ENCODE measurements at regions not wholly inside any gene's neighbourhood (a gene's known extent, or its start where the extent isn't known, plus 50 kb on each side); places are given as distances from the start of the nearest gene placed in this dataset.

- CTCF ChIA-PET: no interaction called here
- no TSS peak for BruUV-seq (replicated peaks)
- H3K9me2 ChIP-seq (replicated peaks; ENCODE audit: low read length): no peaks in the 10 kb centered on the region
- ATAC-seq: no peak
- POLR2A ChIA-PET (ENCODE audit: unreplicated experiment): no interaction called here
- H3K4me2 ChIP-seq (ENCODE audit: low read length): no peak overlapping the region
- no peak for TF ChIP-seq EZH2phosphoT487 (IDR thresholded peaks at IDR 0.05; ENCODE audit: borderline replicate concordance, low read length)
- TF ChIP-seq EZH2 (IDR thresholded peaks at IDR 0.05; ENCODE audit: low read length, unreplicated experiment): no peak
- no peak for TF ChIP-seq CTCF (conservative IDR thresholded peaks at IDR 0.05; ENCODE audit: low read depth, low read length)
- H3F3A ChIP-seq (ENCODE audit: low read length, unreplicated experiment): no peaks in the 10 kb centered on the region
- no peak overlapping the region for H3K9ac ChIP-seq (ENCODE audit: low read length)
- H3K27ac ChIP-seq (ENCODE audit: low read length): no peak overlapping the region
- intact Hi-C loops (cut with micrococcal nuclease): no loop called here
- H2AFZ ChIP-seq (ENCODE audit: low read length): no peak overlapping the region
- H3K9me3 ChIP-seq (ENCODE audit: low read length): peaks cover 8% of the 10 kb centered on the region
- DNase-seq: no peak
- no peaks in the 10 kb centered on the region for H4K20me1 ChIP-seq (ENCODE audit: low read length)
- no peaks in the 10 kb centered on the region for H3K36me3 ChIP-seq (ENCODE audit: low read depth, low read length)
- no peak overlapping the region for H3K4me3 ChIP-seq (ENCODE audit: low read length)
- no peaks in the 10 kb centered on the region for H3K27me3 ChIP-seq (ENCODE audit: low read length)
- no peaks in the 10 kb centered on the region for H3K4me1 ChIP-seq (ENCODE audit: insufficient read depth, low read length)
- no peaks in the 10 kb centered on the region for H3K79me2 ChIP-seq (ENCODE audit: low read length)
Measured at GRCh38 chr11:90558328-90558865, 335.5 kb upstream of the CHORDC1 start.

GRCh38 chr11:90556606-90557005 lies 333.8 kb upstream of the CHORDC1 start:
- H3K27ac ChIP-seq (ENCODE audit: low read length): no peak overlapping the region
- no peak overlapping the region for H3K9ac ChIP-seq (ENCODE audit: low read length)
- no peaks in the 10 kb centered on the region for H3K9me2 ChIP-seq (replicated peaks; ENCODE audit: low read length)
- no peaks in the 10 kb centered on the region for H3F3A ChIP-seq (ENCODE audit: low read length, unreplicated experiment)
- ChIA-PET POLR2A (ENCODE audit: unreplicated experiment) (no interaction called here), CTCF (no interaction called here)
- no peak for DNase-seq
- H3K4me1 ChIP-seq (ENCODE audit: insufficient read depth, low read length): no peaks in the 10 kb centered on the region
- ATAC-seq: no peak
- H3K79me2 ChIP-seq (ENCODE audit: low read length): no peaks in the 10 kb centered on the region
- no peaks in the 10 kb centered on the region for H3K36me3 ChIP-seq (ENCODE audit: low read depth, low read length)
- H3K9me3 ChIP-seq (ENCODE audit: low read length): peaks cover 8% of the 10 kb centered on the region
- BruUV-seq (replicated peaks): no TSS peak
- TF ChIP-seq EZH2 (IDR thresholded peaks at IDR 0.05; ENCODE audit: low read length, unreplicated experiment) (no peak), EZH2phosphoT487 (IDR thresholded peaks at IDR 0.05; ENCODE audit: borderline replicate concordance, low read length) (no peak)
- no peaks in the 10 kb centered on the region for H4K20me1 ChIP-seq (ENCODE audit: low read length)
- intact Hi-C loops (cut with micrococcal nuclease): no loop called here
- no peak overlapping the region for H3K4me3 ChIP-seq (ENCODE audit: low read length)
- no peaks in the 10 kb centered on the region for H3K27me3 ChIP-seq (ENCODE audit: low read length)
- H2AFZ ChIP-seq (ENCODE audit: low read length): no peak overlapping the region
- no peak overlapping the region for H3K4me2 ChIP-seq (ENCODE audit: low read length)

- H2AFZ ChIP-seq (ENCODE audit: low read length): no peak overlapping the region
- peaks cover 8% of the 10 kb centered on the region for H3K9me3 ChIP-seq (ENCODE audit: low read length)
- no peaks in the 10 kb centered on the region for H3K27me3 ChIP-seq (ENCODE audit: low read length)
- no peak overlapping the region for H3K4me2 ChIP-seq (ENCODE audit: low read length)
- DNase-seq (no peak), ATAC-seq (no peak)
- no peaks in the 10 kb centered on the region for H3K9me2 ChIP-seq (replicated peaks; ENCODE audit: low read length)
- H3F3A ChIP-seq (ENCODE audit: low read length, unreplicated experiment): no peaks in the 10 kb centered on the region
- CTCF ChIA-PET: no interaction called here
- H3K4me1 ChIP-seq (ENCODE audit: insufficient read depth, low read length): no peaks in the 10 kb centered on the region
- BruUV-seq (replicated peaks): no TSS peak
- no peaks in the 10 kb centered on the region for H4K20me1 ChIP-seq (ENCODE audit: low read length)
- no peak overlapping the region for H3K9ac ChIP-seq (ENCODE audit: low read length)
- no peaks in the 10 kb centered on the region for H3K36me3 ChIP-seq (ENCODE audit: low read depth, low read length)
- no peak overlapping the region for H3K27ac ChIP-seq (ENCODE audit: low read length)
- H3K4me3 ChIP-seq (ENCODE audit: low read length): no peak overlapping the region
- intact Hi-C loops (cut with micrococcal nuclease): no loop called here
- H3K79me2 ChIP-seq (ENCODE audit: low read length): no peaks in the 10 kb centered on the region
- POLR2A ChIA-PET (ENCODE audit: unreplicated experiment): no interaction called here
- TF ChIP-seq CTCF (conservative IDR thresholded peaks at IDR 0.05; ENCODE audit: low read depth, low read length): no peak
- TF ChIP-seq EZH2phosphoT487 (IDR thresholded peaks at IDR 0.05; ENCODE audit: borderline replicate concordance, low read length): no peak
- no peak for TF ChIP-seq EZH2 (IDR thresholded peaks at IDR 0.05; ENCODE audit: low read length, unreplicated experiment)
Measured at GRCh38 chr11:90556026-90556425, 333.2 kb upstream of the CHORDC1 start.
